Liver (tissue), 3 donors: ENCODE measurements at regions not wholly inside any gene's neighbourhood (a gene's known extent, or its start where the extent isn't known, plus 50 kb on each side); places are given as distances from the start of the nearest gene placed in this dataset.

Source experiments
- ATF3 ChIP-seq: IDR thresholded peaks from 2 replicates; pipeline ENCODE4 v1.6.1; 2016; ENCODE audit warnings: antibody characterized with exemption
- CTCF ChIP-seq: fragments of 150-350 bp; IDR thresholded peaks from 2 replicates; pipeline ENCODE4 v1.5.1; 2017; ENCODE audit warnings: improper control_type of control experiment, low read depth, low read length; ENCODE audit not compliant: missing input control
- FOXA1 ChIP-seq: IDR thresholded peaks from 2 replicates; pipeline ENCODE4 v1.6.1; 2016; ENCODE audit warnings: antibody characterized with exemption
- HNF4A ChIP-seq, 2 donors: conservative IDR thresholded peaks; 2 replicates each; pipeline ENCODE4 v1.6.1; 2016; ENCODE audit warnings: antibody characterized with exemption in 2 of 2, mild to moderate bottlenecking in 2 of 2
- JUND ChIP-seq, 2 donors: IDR thresholded peaks; 2 replicates each; pipeline ENCODE4 v1.6.1; 2016; ENCODE audit warnings: antibody characterized with exemption in 2 of 2
- RAD21 ChIP-seq, 2 donors: IDR thresholded peaks; 2 replicates each; pipeline ENCODE4 v1.6.1; 2016; ENCODE audit warnings: antibody characterized with exemption in 2 of 2, mild to moderate bottlenecking in 2 of 2
- YY1 ChIP-seq: IDR thresholded peaks from 2 replicates; pipeline ENCODE4 v1.6.1; 2016; ENCODE audit warnings: antibody characterized with exemption, mild to moderate bottlenecking
- ZBTB33 ChIP-seq: IDR thresholded peaks from 2 replicates; pipeline ENCODE4 v1.6.1; 2016; ENCODE audit warnings: antibody characterized with exemption
- donor health status: healthy.
- donor health status: healthy.

- no peak for TF ChIP-seq ATF3
- no peak for TF ChIP-seq CTCF
- no peak for TF ChIP-seq HNF4A (conservative IDR thresholded peaks at IDR 0.05)
- no peak for TF ChIP-seq ZBTB33
- no peak for TF ChIP-seq JUND (IDR thresholded peaks at IDR 0.05)
- no peak for TF ChIP-seq YY1
- no peak for TF ChIP-seq FOXA1
- no peak for TF ChIP-seq RAD21 (IDR thresholded peaks at IDR 0.05)
Observed at GRCh38 chr2:155418753-155419152, 720.3 kb downstream of the KCNJ3 start.
